NT2/D1 (cell line): ENCODE measurements at regions not wholly inside any gene's neighbourhood (a gene's known extent, or its start where the extent isn't known, plus 50 kb on each side); places are given as distances from the start of the nearest gene placed in this dataset.

ENCODE experiments used
- SUZ12 ChIP-seq: IDR thresholded peaks from 2 replicates; pipeline ENCODE4 v1.6.1; 2011; ENCODE audit not compliant: insufficient read length, insufficient read depth; ENCODE audit errors: extremely low read depth
- YY1 ChIP-seq: IDR thresholded peaks from 2 replicates; pipeline ENCODE4 v1.6.1; 2011; ENCODE audit not compliant: insufficient read length, insufficient read depth

DNA sequence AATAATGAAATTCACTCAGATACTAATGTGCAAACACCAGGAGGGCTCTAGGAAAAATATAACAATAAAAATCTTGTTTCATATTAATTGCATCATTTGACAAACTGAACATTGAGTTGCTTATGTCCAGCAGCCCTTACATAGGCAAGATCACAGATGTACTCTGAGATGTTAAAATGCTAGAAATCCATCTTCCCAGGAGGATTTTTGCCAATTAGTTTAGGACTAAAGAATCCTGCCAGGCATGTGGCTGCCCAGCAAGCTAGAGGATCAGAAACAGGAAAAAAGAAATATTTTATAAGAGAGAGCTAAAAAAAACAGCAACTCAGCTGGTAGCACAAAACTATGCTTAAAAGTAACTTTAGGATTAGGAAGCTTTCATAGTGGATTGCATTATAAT is 407.8 kb downstream of the NXPH1 start:
- no peak for TF ChIP-seq SUZ12
- TF ChIP-seq YY1 = no peak
